Non-pigmented ciliary epithelial cell (primary cell): ENCODE measurements at regions not wholly inside any gene's neighbourhood (a gene's known extent, or its start where the extent isn't known, plus 50 kb on each side); places are given as distances from the start of the nearest gene placed in this dataset.

Source experiments
- DNase-seq: peaks from one replicate; pipeline ENCODE4 v3.0.0-alpha.2; 2010; ENCODE audit warnings: low read depth

DNA sequence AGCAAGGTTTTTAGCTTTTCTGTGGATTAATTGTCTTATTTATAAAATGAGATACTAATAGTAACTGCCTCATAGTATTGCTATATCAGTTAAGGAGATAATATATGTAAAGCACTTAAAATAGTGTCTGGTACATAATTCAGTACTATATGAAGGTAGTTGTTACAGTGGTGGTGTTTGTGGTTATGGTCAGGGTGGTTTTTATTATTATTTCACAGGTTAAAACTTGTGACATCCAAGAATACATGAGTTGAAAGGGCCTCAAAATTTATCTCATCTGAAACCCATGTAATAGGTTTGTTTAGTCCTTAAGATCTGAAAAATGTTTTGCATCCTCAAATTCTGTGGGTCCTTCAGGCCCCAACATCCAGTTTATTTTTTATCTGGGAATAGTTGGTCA, 369.5 kb upstream of the LRATD1 start:
- DNase-seq: no peak

GRCh38 chr2:14270036-14270582, 362.4 kb upstream of the LRATD1 start:
- DNase-seq: no peak

DNA sequence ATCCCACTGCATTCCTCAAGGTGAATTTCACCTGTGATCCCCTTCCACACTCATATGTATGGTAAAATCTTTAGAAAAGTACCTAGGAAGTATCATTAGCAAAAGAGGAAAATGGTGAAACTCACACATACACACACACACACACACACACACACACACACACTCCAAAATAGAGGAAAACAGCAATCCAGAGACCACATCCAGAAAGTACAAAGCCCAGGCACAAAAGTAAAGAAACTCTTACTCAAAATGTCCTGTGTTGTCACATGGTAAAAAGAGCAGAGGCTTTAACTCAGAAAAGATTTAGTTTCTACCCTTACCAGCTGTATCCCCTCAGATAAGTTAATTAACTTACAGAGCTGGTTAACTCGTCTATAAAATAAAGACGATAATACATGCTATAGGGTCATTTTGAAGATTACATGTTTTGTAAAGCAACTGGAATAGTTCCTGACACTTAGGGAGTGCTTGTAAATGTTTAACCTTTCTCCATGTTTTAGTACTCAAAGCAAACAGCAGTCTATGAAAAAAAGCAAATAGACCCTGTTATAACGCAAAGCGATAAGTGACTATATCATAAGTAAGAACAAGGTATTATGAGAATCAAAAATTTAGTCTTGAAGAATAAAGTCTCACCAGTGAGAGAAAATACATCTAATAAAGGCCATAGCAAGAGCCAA, 360.0 kb upstream of the LRATD1 start:
- DNase-seq: no peak

- no peak for DNase-seq
Measured at GRCh38 chr2:14273650-14274049, 358.9 kb upstream of the LRATD1 start.

DNA sequence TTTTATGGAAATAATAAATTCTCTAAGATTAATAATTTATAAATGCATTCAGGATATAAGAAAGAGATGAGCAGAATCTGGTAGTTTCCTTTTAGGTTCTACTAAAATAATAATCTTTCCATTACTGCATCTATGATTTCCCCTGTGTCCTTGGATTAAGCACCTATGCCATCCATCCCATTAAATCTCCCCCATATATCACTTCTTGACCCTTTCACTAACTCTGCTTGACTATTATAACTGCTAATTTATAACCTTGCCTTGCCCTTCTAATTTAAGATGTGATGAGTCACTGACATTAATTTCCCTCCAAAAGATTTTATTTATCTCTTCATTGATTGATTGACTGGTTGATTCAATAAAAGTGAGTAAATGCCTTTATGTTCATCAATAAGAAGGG, 348.3 kb upstream of the LRATD1 start:
- DNase-seq: no peak

- DNase-seq: no peak
Measured at GRCh38 chr2:14285812-14286211, 346.7 kb upstream of the LRATD1 start.

DNA sequence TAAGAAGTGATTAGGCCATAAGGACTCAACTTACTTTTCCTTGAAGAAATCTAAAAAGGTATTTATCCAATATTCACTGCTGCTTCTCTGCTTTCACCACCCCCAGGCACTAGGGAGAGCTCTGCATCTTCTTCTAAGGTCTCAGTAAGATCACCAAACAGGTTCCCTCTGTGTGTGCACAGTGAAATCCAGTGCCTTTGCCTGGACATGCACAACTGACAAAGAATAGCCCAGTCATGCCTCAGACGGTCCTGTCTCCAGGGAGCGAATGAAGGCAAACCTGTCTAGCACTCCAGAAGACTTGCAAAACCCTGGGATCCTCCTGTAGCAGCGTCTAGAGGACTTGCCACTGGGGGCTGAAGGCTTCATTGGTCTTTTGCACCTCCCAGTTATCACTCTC, 344.5 kb upstream of the LRATD1 start:
- DNase-seq: no peak

GRCh38 chr2:14292964-14293363, 339.6 kb upstream of the LRATD1 start:
- DNase-seq: no peak

DNA sequence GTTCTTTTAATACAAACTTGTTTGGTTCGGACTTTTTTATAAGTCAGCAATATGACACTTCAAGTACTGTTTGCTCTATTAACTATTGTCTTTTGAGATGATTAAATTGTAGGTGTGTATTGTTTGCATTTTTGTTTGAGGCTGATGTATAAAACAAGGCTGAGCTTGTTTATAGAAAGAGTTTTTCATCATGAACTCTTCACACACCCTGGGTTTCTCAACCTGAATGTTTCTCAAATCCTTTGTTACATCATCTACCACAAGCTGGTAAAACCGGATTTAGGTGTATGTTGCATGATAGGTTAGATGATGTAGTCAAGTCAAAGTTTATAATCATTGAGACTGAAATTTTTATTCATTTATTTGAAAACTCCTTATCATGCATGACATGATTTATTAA, 335.2 kb upstream of the LRATD1 start:
- DNase-seq: no peak

GRCh38 chr2:14297906-14298305, 334.6 kb upstream of the LRATD1 start:
- no peak for DNase-seq

DNA sequence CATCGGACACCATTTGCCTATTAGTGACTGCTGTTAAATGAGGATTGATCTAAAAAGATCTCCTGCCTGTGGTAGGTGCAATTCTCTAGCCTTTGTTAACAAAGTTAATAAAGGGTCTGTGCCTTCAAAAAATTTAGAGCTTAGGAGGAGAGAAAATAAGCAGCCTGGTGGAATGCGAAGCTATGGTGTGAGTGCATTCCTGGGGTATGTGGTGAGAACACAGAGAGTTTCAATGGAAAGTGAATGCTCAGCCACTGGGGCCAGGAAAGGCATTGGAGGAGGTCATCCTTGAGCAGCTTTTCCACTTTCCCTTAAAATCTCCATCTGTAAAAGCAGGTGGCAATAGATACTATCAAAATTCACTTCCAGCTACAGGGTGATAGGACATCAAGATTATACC, 331.2 kb upstream of the LRATD1 start:
- DNase-seq: no peak

DNA sequence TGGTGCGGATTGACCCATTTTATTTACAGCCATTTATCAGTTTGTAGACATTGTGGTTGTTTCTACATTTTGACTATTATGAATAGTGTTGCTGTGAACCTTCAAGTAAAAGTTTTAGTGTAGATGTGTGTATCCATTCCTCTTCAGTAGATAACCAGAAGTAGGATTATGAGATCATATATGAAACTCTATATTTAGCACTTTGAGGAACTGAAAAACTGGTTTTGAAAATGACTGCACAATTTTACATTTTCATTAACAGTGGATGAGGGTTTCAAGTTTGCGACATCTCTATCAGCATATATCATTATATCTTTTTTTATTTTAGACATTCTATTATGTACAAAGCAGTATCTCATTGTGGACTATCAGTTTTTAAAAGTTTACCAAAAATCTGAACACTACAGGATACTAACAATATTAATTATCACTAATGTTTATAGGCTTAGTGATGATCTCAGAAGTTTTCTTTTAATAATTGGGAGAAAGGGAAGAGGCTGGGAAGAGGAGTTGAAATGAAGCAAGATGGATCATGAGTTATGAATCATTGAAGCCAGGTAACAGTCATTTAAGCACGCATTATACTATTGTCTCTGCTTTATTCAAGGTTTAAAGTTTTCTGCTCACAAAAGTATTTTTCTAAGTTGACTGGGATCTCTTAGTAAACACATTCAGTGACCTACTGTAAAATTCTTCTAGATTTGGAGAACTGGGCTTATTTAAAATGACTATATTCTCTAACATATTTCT, 329.0 kb upstream of the LRATD1 start:
- DNase-seq: no peak

GRCh38 chr2:14304326-14304725, 328.2 kb upstream of the LRATD1 start:
- no peak for DNase-seq

DNA sequence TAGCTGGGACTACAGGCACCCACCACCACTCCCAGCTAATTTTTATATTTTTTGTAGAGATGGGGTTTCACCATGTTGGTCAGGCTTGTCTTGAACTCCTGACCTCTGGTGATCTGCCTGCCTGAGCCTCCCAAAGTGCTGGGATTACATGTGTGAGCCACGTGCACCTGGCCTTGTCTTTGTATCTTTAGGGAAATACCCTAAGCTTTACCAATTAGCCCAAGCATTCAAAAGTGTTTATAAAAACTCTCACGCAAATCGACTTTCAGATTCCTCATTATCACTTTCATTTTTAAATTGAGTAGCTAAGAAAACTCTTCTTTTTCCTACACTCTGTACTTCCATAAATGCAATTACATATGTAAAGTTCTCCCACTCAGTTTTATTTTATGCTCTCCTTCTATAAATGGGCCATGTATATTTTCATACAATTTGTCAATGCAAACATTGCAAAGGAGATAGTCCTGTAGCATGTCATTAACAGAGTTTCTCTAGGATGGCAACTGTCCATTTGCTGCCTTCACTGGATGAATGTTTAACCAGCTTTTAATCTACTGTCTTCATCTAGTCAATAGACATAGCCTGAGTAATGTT, 326.2 kb upstream of the LRATD1 start:
- DNase-seq: no peak

DNA sequence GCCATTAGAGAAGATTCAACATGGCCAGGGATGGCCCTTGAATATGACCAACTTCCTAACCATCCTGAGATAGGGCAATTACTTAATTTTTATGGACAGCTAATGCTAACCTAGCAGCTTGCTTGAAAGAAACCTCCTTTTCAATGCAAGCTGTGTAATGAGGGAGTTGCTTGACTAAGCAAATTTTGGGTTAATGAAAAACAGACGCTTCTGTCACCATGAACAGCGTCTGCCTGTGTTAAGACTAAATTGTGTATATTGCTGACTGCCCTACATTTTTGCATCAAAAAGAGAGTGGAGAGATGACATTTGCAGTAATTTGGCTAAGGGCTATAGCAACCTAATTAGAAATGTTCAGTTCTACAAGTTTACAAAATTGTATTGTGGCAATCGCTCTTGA, 319.2 kb upstream of the LRATD1 start:
- no peak for DNase-seq

DNA sequence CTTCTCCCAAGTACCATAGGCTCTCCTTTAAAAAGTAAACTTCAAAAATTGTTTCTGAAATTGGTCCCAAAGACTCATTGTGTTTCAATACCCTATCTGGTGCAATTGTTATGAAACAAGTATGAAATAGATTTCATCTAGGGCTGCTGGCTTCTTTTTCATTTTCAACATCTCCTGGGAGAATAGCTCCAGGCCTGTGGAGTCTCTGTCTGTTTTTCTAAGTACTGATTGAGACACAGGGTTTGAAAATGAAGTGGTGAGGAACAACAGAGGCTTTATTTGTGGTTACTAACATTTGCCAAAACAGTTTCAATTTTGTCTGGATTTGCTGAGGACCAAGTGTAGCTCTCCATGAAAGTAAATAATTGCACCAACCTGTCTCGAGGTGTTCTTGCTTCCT, 315.9 kb upstream of the LRATD1 start:
- DNase-seq: no peak

DNA sequence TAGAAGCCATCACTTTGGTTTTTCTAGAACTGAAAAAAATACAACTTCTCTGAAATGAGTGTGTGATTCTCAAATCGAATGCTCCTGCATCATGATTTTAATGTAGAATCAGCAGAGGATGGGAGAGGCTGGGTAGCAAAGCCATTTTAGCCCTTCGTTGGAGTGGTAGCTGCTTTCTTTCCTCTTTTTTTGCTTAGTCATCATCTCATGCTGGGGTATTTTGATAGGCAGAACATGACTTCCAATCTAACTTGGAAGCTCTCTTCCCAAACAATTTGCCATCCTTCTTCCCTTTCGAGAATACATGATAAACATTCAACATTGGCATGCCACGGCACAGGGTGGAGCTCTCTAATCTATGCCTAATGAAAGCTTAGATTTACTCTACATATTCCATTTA, 311.2 kb upstream of the LRATD1 start:
- DNase-seq: no peak

DNA sequence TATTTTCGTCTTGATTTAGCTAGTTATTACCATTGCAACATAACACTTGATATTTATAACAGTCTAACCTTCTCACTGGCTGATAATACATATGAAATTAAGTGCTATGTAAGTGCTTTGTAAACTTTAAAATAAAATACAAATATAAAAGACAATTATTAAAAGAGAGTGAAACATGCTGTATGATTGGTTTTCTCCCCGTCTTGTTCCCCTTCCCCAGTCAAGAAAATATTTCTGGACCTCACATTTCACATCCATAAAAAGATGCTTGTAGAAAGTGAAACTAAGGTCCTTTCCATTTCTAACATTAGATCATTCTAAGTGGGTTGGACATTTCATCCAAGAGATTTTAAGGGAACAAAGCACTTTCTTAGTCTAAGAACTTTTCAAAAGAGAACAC, 310.2 kb upstream of the LRATD1 start:
- DNase-seq: no peak

- no peak for DNase-seq
Measured at GRCh38 chr2:14324308-14324707, 308.2 kb upstream of the LRATD1 start.

- DNase-seq: no peak
Measured at GRCh38 chr2:14330884-14331283, 301.6 kb upstream of the LRATD1 start.

GRCh38 chr2:14336759-14337382, 295.6 kb upstream of the LRATD1 start:
- no peak for DNase-seq

GRCh38 chr2:14340703-14341102, 291.8 kb upstream of the LRATD1 start:
- DNase-seq: no peak

DNA sequence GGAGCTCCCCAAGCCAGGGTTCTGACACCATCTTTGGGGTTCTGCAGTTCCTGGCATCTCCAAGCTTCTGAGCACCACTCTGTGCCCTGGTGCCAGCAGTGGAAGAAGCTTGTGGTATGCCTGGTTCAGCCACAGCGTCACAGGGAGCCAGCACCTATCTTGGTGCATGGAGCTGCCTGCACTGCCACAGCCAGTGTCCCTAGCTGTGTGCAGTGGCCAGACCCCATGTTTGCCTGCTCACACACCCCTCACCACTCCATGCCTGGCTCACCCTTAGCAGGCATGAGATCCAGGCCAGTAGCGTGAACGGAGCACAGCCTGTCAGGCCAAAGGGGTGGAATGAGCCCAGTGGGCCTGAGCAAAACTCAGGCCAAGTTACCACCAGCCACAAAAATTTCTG, 290.2 kb upstream of the LRATD1 start:
- DNase-seq: no peak
